Ascending aorta (tissue), 2 donors: ENCODE measurements at regions not wholly inside any gene's neighbourhood (a gene's known extent, or its start where the extent isn't known, plus 50 kb on each side); places are given as distances from the start of the nearest gene placed in this dataset.

Experiments used
- DNase-seq, 2 donors: peaks; one replicate each; pipeline ENCODE4 v3.0.0-alpha.2; 2019; ENCODE audit warnings: low spot score in 2 of 2
- H3K27ac ChIP-seq, 2 donors: fragments of 200-600 bp; sonication (generic); one replicate each; pipeline ENCODE4 v1.5.1; 2016 to 2017; ENCODE audit warnings: mild to moderate bottlenecking in 1 of 2
- H3K27me3 ChIP-seq: fragments of 200-600 bp; sonication (generic); one replicate; pipeline ENCODE4 v1.5.1; 2017
- H3K36me3 ChIP-seq, 2 donors: fragments of 200-600 bp; sonication (generic); one replicate each; pipeline ENCODE4 v1.5.1; 2016
- H3K4me1 ChIP-seq, 2 donors: fragments of 200-600 bp; sonication (generic); one replicate each; pipeline ENCODE4 v1.5.1; 2016 to 2017; ENCODE audit warnings: mild to moderate bottlenecking in 1 of 2
- H3K4me3 ChIP-seq, 2 donors: fragments of 200-600 bp; sonication (generic); one replicate each; pipeline ENCODE4 v1.5.1; 2016 to 2017; ENCODE audit warnings: mild to moderate bottlenecking in 1 of 2
- H3K9me3 ChIP-seq, 2 donors: fragments of 200-600 bp; sonication (generic); one replicate each; pipeline ENCODE4 v1.5.1; 2016
- CTCF ChIP-seq, 3 experiments: fragments of 200-600 bp in 2 of 3; fragments of 450-650 bp in 1 of 3; sonication (generic) in 2 of 3; IDR thresholded peaks; one replicate each; pipeline ENCODE4 v1.5.1; 2016 to 2019; ENCODE audit warnings: antibody characterized with exemption in 3 of 3, mild to moderate bottlenecking in 1 of 3, moderate library complexity in 1 of 3
- intact Hi-C: fragments of 100-400 bp; cut with DNase I; formaldehyde crosslinking; loops from one replicate; pipeline ENCODE4 v1.15.1; 2023

- H3K36me3 ChIP-seq = no peaks in the 10 kb centered on the region
- no peak overlapping the region for H3K4me3 ChIP-seq
- intact Hi-C loops = no loop called here
- no peaks in the 10 kb centered on the region for H3K9me3 ChIP-seq
- no peaks in the 10 kb centered on the region for H3K27me3 ChIP-seq
- H3K4me1 ChIP-seq = peaks cover 0 to 4% of the 10 kb centered on the region in 2 donors
- no peak for TF ChIP-seq CTCF (IDR thresholded peaks at IDR 0.05)
- no peak for DNase-seq
- no peak overlapping the region for H3K27ac ChIP-seq
Measured at GRCh38 chr2:164009756-164010337, 274.0 kb upstream of the FIGN start.

GRCh38 chr2:164008752-164009151, 272.9 kb upstream of the FIGN start:
- H3K27me3 ChIP-seq = no peaks in the 10 kb centered on the region
- peaks cover 0 to 4% of the 10 kb centered on the region in 2 donors for H3K4me1 ChIP-seq
- H3K9me3 ChIP-seq = no peaks in the 10 kb centered on the region
- no peak for DNase-seq
- no peak overlapping the region for H3K4me3 ChIP-seq
- H3K27ac ChIP-seq = no peak overlapping the region
- no peaks in the 10 kb centered on the region for H3K36me3 ChIP-seq
- intact Hi-C loops = no loop called here
- TF ChIP-seq CTCF (IDR thresholded peaks at IDR 0.05) = no peak

- no peak overlapping the region for H3K27ac ChIP-seq
- H3K4me3 ChIP-seq = no peak overlapping the region
- DNase-seq = no peak
- H3K4me1 ChIP-seq = peaks cover 0 to 4% of the 10 kb centered on the region in 2 donors
- no peak for TF ChIP-seq CTCF (IDR thresholded peaks at IDR 0.05)
- no peaks in the 10 kb centered on the region for H3K27me3 ChIP-seq
- no peaks in the 10 kb centered on the region for H3K36me3 ChIP-seq
- intact Hi-C loops = no loop called here
- no peaks in the 10 kb centered on the region for H3K9me3 ChIP-seq
Measured at GRCh38 chr2:164006704-164007103, 270.9 kb upstream of the FIGN start.

- intact Hi-C loops = no loop called here
- no peak for TF ChIP-seq CTCF (IDR thresholded peaks at IDR 0.05)
- H3K36me3 ChIP-seq = no peaks in the 10 kb centered on the region
Measured at GRCh38 chr2:164000176-164000575, 264.4 kb upstream of the FIGN start.

GRCh38 chr2:163997466-163997865, 261.7 kb upstream of the FIGN start:
- TF ChIP-seq CTCF (IDR thresholded peaks at IDR 0.05) = no peak
- H3K27ac ChIP-seq = no peak overlapping the region
- no peaks in the 10 kb centered on the region for H3K36me3 ChIP-seq
- intact Hi-C loops = no loop called here
- no peak overlapping the region for H3K4me3 ChIP-seq
- no peak for DNase-seq
- H3K27me3 ChIP-seq = no peaks in the 10 kb centered on the region
- H3K9me3 ChIP-seq = no peaks in the 10 kb centered on the region
- H3K4me1 ChIP-seq = no peaks in the 10 kb centered on the region

More at GRCh38 chr2:164000176-164000575, 264.4 kb upstream of the FIGN start:
- H3K9me3 ChIP-seq = no peaks in the 10 kb centered on the region
- H3K27me3 ChIP-seq = no peaks in the 10 kb centered on the region
- H3K4me1 ChIP-seq = no peaks in the 10 kb centered on the region
- H3K4me3 ChIP-seq = no peak overlapping the region
- H3K27ac ChIP-seq = no peak overlapping the region
- DNase-seq = no peak

GRCh38 chr2:163990541-163990940, 254.7 kb upstream of the FIGN start:
- Histone ChIP-seq H3K9me3 (no peaks in the 10 kb centered on the region), H3K4me1 (no peaks in the 10 kb centered on the region), H3K36me3 (no peaks in the 10 kb centered on the region), H3K27ac (no peak overlapping the region), H3K27me3 (no peaks in the 10 kb centered on the region), H3K4me3 (no peak overlapping the region)
- intact Hi-C loops = no loop called here
- TF ChIP-seq CTCF (IDR thresholded peaks at IDR 0.05) = no peak
- DNase-seq = no peak
